MM.1S (cell line): ENCODE measurements at regions not wholly inside any gene's neighbourhood (a gene's known extent, or its start where the extent isn't known, plus 50 kb on each side); places are given as distances from the start of the nearest gene placed in this dataset.

Experiments
- DNase-seq: peaks from one replicate; pipeline ENCODE4 v3.0.0-alpha.2; 2015
- H2AFZ ChIP-seq: fragments of 300-600 bp; sonication (generic); 2 replicates; pipeline ENCODE4 v1.6.0; 2016; ENCODE audit warnings: antibody characterized with exemption, low read length
- H3F3A ChIP-seq: fragments of 300-600 bp; sonication (generic); 2 replicates; pipeline ENCODE4 v1.6.1; 2016; ENCODE audit warnings: mild to moderate bottlenecking, antibody characterized with exemption, low read length, moderate library complexity, mixed read lengths; ENCODE audit not compliant: insufficient read depth
- H3K27ac ChIP-seq: fragments of 300-600 bp; sonication (generic); 2 replicates; pipeline ENCODE4 v1.5.1; 2016; ENCODE audit warnings: mild to moderate bottlenecking, low read length
- H3K27me3 ChIP-seq: fragments of 300-600 bp; sonication (generic); replicated peaks from 2 replicates; pipeline ENCODE4 v1.6.0; 2016; ENCODE audit warnings: low read length; ENCODE audit not compliant: insufficient read depth
- H3K36me3 ChIP-seq: fragments of 300-600 bp; sonication (generic); replicated peaks from 2 replicates; pipeline ENCODE4 v1.6.1; 2016; ENCODE audit warnings: mild to moderate bottlenecking, low read length, mixed read lengths; ENCODE audit not compliant: insufficient read depth
- H3K4me1 ChIP-seq: fragments of 300-600 bp; sonication (generic); 2 replicates; pipeline ENCODE4 v1.6.1; 2016; ENCODE audit warnings: low read length, mixed read lengths
- H3K4me2 ChIP-seq: fragments of 300-600 bp; sonication (generic); 2 replicates; pipeline ENCODE4 v1.6.0; 2016; ENCODE audit warnings: low read depth, low read length
- H3K4me3 ChIP-seq: fragments of 300-600 bp; sonication (generic); 2 replicates; pipeline ENCODE4 v1.5.1; 2016; ENCODE audit warnings: low read length, mixed read lengths
- H3K79me2 ChIP-seq: fragments of 300-600 bp; sonication (generic); 2 replicates; pipeline ENCODE4 v1.6.1; 2016; ENCODE audit warnings: mixed run types, low read length, mixed read lengths
- H3K9ac ChIP-seq: fragments of 300-600 bp; sonication (generic); 2 replicates; pipeline ENCODE4 v1.6.1; 2016; ENCODE audit warnings: low read length, mixed read lengths
- H3K9me2 ChIP-seq: fragments of 300-600 bp; sonication (generic); replicated peaks from 2 replicates; pipeline ENCODE4 v1.6.1; 2016; ENCODE audit warnings: mild to moderate bottlenecking, low read length, mixed read lengths; ENCODE audit not compliant: insufficient read depth
- H3K9me3 ChIP-seq: fragments of 300-600 bp; sonication (generic); replicated peaks from 2 replicates; pipeline ENCODE4 v1.6.1; 2016; ENCODE audit warnings: mild to moderate bottlenecking, low read length, mixed read lengths; ENCODE audit not compliant: insufficient read depth
- H4K20me1 ChIP-seq: fragments of 300-600 bp; sonication (generic); 2 replicates; pipeline ENCODE4 v1.6.1; 2016; ENCODE audit warnings: mild to moderate bottlenecking, low read length, moderate library complexity, mixed read lengths; ENCODE audit not compliant: insufficient read depth
- CTCF ChIP-seq: fragments of 300-600 bp; sonication (generic); IDR thresholded peaks from 2 replicates; pipeline ENCODE4 v1.5.1; 2016; ENCODE audit warnings: antibody characterized with exemption, low read length, mixed read lengths
- EZH2 ChIP-seq: fragments of 300-600 bp; sonication (generic); optimal IDR thresholded peaks from 2 replicates; pipeline ENCODE3; 2017; ENCODE audit warnings: low read depth, mild to moderate bottlenecking, antibody characterized with exemption, low read length, mixed read lengths
- EZH2phosphoT487 ChIP-seq: fragments of 300-600 bp; sonication (generic); IDR thresholded peaks from 2 replicates; pipeline ENCODE4 v1.6.1; 2018; ENCODE audit warnings: antibody characterized with exemption, low read length

GRCh38 chr7:118369987-118370386 is 145.5 kb downstream of the ANKRD7 start:
- H2AFZ ChIP-seq, result no peak overlapping the region
- H3F3A ChIP-seq, result no peaks in the 10 kb centered on the region
- no peak overlapping the region for H3K4me3 ChIP-seq
- no peaks in the 10 kb centered on the region for H3K79me2 ChIP-seq
- no peak overlapping the region for H3K9ac ChIP-seq
- TF ChIP-seq EZH2phosphoT487, result no peak
- TF ChIP-seq CTCF, result no peak
- no peak for TF ChIP-seq EZH2
- no peaks in the 10 kb centered on the region for H4K20me1 ChIP-seq
- no peaks in the 10 kb centered on the region for H3K4me1 ChIP-seq
- H3K4me2 ChIP-seq, result no peak overlapping the region
- H3K27me3 ChIP-seq, result no peaks in the 10 kb centered on the region
- no peaks in the 10 kb centered on the region for H3K9me2 ChIP-seq
- no peaks in the 10 kb centered on the region for H3K9me3 ChIP-seq
- H3K27ac ChIP-seq, result no peak overlapping the region
- H3K36me3 ChIP-seq, result no peaks in the 10 kb centered on the region
- DNase-seq, result no peak

- Histone ChIP-seq H3K36me3 (no peaks in the 10 kb centered on the region), H3K4me1 (no peaks in the 10 kb centered on the region), H4K20me1 (no peaks in the 10 kb centered on the region), H2AFZ (no peak overlapping the region), H3K27ac (no peak overlapping the region), H3K9ac (no peak overlapping the region), H3K27me3 (no peaks in the 10 kb centered on the region), H3K9me3 (no peaks in the 10 kb centered on the region), H3K4me2 (no peak overlapping the region), H3K4me3 (no peak overlapping the region), H3F3A (no peaks in the 10 kb centered on the region), H3K79me2 (no peaks in the 10 kb centered on the region), H3K9me2 (no peaks in the 10 kb centered on the region)
- peak; percentile 79 for DNase-seq
- no peak for TF ChIP-seq EZH2
- no peak for TF ChIP-seq EZH2phosphoT487
- TF ChIP-seq CTCF, result no peak
Measured at GRCh38 chr7:118372530-118372929, 148.0 kb downstream of the ANKRD7 start.

GRCh38 chr7:118389629-118390028 is 165.1 kb downstream of the ANKRD7 start:
- H3K9me3 ChIP-seq, result no peaks in the 10 kb centered on the region
- H3K9me2 ChIP-seq, result no peaks in the 10 kb centered on the region
- H3K36me3 ChIP-seq, result no peaks in the 10 kb centered on the region
- H3K4me3 ChIP-seq, result no peak overlapping the region
- no peak overlapping the region for H3K9ac ChIP-seq
- no peaks in the 10 kb centered on the region for H3K79me2 ChIP-seq
- H3K27ac ChIP-seq, result no peak overlapping the region
- H3F3A ChIP-seq, result no peaks in the 10 kb centered on the region
- TF ChIP-seq EZH2phosphoT487 (no peak), CTCF (no peak), EZH2 (no peak)
- DNase-seq, result no peak
- no peak overlapping the region for H2AFZ ChIP-seq
- no peak overlapping the region for H3K4me2 ChIP-seq
- no peaks in the 10 kb centered on the region for H3K27me3 ChIP-seq
- H4K20me1 ChIP-seq, result no peaks in the 10 kb centered on the region
- no peaks in the 10 kb centered on the region for H3K4me1 ChIP-seq
